C4-2B (cell line): ENCODE measurements at regions not wholly inside any gene's neighbourhood (a gene's known extent, or its start where the extent isn't known, plus 50 kb on each side); places are given as distances from the start of the nearest gene placed in this dataset.

ENCODE experiments used
- H3K27ac ChIP-seq: fragments of 450-650 bp; 2 replicates; pipeline ENCODE4 v1.5.1; 2017
- ZFX ChIP-seq: fragments of 450-650 bp; IDR thresholded peaks from 2 replicates; pipeline ENCODE4 v1.6.1; 2017
- TF ChIP-seq, protein P1 (sequence below): fragments of 450-650 bp; conservative IDR thresholded peaks from 2 replicates; pipeline ENCODE4 v1.5.1; 2017; ENCODE audit warnings: mild to moderate bottlenecking

DNA sequence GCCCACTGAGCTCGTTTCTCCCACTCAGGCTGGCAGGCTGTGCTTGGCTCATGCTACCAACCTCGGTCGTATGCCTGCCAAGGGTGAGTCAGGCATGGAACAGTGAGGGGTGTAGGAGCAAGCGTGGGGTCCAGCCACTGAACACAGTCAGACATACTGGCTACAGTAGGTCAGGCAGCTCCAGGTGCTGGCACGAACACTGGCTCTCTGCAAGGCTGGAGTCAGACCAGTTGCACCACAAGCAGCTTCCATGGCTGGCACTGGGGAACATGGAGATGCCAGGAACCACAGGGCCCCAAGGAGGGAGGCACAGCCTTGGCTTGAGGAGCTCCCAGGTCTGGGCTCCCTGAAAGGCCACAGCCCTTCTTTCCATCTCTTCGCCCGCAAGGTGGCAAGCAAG lies 410.7 kb upstream of the KIRREL3 start:
- H3K27ac ChIP-seq: no peak overlapping the region
- no peak for TF ChIP-seq ZFX
- TF ChIP-seq, protein P1, sequence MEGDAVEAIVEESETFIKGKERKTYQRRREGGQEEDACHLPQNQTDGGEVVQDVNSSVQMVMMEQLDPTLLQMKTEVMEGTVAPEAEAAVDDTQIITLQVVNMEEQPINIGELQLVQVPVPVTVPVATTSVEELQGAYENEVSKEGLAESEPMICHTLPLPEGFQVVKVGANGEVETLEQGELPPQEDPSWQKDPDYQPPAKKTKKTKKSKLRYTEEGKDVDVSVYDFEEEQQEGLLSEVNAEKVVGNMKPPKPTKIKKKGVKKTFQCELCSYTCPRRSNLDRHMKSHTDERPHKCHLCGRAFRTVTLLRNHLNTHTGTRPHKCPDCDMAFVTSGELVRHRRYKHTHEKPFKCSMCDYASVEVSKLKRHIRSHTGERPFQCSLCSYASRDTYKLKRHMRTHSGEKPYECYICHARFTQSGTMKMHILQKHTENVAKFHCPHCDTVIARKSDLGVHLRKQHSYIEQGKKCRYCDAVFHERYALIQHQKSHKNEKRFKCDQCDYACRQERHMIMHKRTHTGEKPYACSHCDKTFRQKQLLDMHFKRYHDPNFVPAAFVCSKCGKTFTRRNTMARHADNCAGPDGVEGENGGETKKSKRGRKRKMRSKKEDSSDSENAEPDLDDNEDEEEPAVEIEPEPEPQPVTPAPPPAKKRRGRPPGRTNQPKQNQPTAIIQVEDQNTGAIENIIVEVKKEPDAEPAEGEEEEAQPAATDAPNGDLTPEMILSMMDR: no peak

GRCh38 chr11:127395034-127395433 lies 394.5 kb upstream of the KIRREL3 start:
- no peak for TF ChIP-seq ZFX
- H3K27ac ChIP-seq: no peak overlapping the region

DNA sequence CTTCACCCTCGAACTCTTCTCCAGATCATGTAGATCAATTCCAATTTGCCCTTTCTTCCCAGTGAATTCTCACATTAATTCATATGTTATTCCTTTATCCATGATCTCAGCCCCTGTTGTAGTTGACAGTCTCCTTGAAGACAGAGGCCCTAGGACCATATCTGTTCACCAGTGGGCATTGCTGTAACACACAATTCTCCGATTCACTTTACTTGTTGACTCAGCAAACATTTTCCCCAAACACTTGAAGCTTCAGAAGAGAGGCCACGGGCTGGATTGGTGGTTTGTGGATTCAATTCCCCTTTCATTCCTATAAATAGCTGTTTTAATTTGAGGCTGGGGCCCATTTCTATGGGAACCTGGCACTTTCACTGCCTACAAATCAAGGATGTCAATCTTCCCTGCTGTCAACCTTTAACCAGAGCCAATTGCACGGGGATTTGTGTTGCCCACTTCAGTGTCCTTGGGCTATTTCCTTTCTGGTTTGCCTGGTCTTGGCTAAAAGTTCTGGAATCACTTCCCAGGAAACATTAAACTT lies 393.0 kb upstream of the KIRREL3 start:
- no peak overlapping the region for H3K27ac ChIP-seq
- TF ChIP-seq, protein P1: no peak
- no peak for TF ChIP-seq ZFX

DNA sequence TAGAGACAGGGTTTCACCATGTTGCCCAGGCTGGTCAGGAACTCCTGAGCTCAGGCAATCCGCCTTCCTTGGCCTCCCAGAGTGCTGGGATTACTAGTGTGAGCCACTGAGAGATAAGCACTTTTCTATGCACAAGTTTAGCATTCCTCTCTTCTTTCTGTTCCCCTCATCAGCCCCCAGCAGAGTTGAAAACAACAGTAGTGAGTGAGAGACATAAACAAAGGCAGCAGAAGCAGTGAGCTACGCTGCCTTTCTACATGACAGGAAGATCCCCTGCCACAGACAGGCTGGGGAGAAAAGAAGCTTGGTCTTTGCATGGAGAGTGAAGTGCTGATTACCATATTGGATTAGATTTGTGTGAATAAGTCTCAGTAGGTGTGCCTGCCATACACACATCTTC lies 392.0 kb upstream of the KIRREL3 start:
- no peak overlapping the region for H3K27ac ChIP-seq
- no peak for TF ChIP-seq ZFX
- TF ChIP-seq, protein P1: no peak

GRCh38 chr11:127390465-127390864 lies 389.9 kb upstream of the KIRREL3 start:
- TF ChIP-seq ZFX: no peak
- TF ChIP-seq, protein P1: no peak
- no peak overlapping the region for H3K27ac ChIP-seq

GRCh38 chr11:127385071-127385470 lies 384.5 kb upstream of the KIRREL3 start:
- TF ChIP-seq ZFX: no peak
- TF ChIP-seq, protein P1: no peak
- no peak overlapping the region for H3K27ac ChIP-seq

DNA sequence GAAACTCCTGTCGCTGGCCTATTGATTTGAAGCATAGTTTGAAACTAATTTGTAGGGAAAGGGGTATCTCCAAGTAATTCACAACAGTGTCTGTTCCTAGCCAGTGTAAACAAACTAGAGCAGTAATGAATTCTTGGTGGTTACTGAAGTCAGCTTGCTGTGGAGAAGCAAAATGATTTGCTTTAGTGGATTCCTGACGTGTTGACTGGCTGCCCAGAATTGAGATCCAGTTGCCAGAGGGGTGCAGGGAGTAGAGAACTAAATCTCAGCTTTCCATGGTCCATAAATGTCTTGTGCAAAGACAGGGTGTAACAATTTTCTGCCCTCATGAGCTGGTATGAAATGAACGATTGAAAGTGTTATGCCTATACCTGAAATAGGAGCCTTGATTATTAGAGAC lies 382.5 kb upstream of the KIRREL3 start:
- no peak for TF ChIP-seq ZFX
- TF ChIP-seq, protein P1: no peak
- no peak overlapping the region for H3K27ac ChIP-seq

DNA sequence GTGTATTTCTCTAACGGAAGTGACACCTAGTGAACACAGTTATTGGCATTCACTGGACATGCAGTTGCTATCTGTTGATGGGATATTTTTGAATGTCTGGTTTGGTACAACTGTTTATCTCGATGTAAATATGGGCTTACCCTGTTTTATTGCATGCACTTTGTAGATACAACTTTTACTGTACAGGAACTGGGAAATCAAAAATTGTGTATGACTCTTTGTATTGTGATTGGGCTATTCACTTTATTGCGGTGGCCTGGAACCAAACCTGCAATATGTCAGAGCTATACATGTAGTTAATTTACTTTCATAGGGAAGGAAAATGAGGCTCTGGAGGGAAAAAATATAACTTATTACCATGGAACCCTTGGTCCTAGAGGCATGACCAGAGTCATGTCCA lies 380.7 kb upstream of the KIRREL3 start:
- no peak overlapping the region for H3K27ac ChIP-seq
- no peak for TF ChIP-seq ZFX
- TF ChIP-seq, protein P1: no peak
